ENCODE measurements at regions not wholly inside any gene's neighbourhood (a gene's known extent, or its start where the extent isn't known, plus 50 kb on each side); places are given as distances from the start of the nearest gene placed in this dataset.
"Not testable (repeated sequence)": the region's sequence is repeated elsewhere in the genome, so short reads cannot be mapped to it uniquely, and the experiment has no call there.

- no peak overlapping the region for H3K27ac ChIP-seq (ENCODE audit: low read depth in 2 of 2, low read length in 2 of 2)
- H3K27me3 ChIP-seq (ENCODE audit: control insufficient read depth in 2 of 2, insufficient read depth in 2 of 2, low read length in 2 of 2) = no peaks in the 10 kb centered on the region
- H3K4me1 ChIP-seq (ENCODE audit: control insufficient read depth in 2 of 2, insufficient read depth in 2 of 2, low read length in 2 of 2) = no peaks in the 10 kb centered on the region
- H3K9me3 ChIP-seq (ENCODE audit: control insufficient read depth in 2 of 2, low read length in 2 of 2) = peaks cover 0 to 2% of the 10 kb centered on the region in 2 donors
- no peak overlapping the region for H3K9ac ChIP-seq (ENCODE audit: low read depth in 1 of 2, low read length in 2 of 2)
- no peaks in the 10 kb centered on the region for H3K36me3 ChIP-seq (ENCODE audit: control insufficient read depth in 2 of 2, insufficient read depth in 2 of 2, low read length in 2 of 2)
- H3K4me3 ChIP-seq (ENCODE audit: low read length in 2 of 2) = no peak overlapping the region
These were observed 556.1 kb upstream of the SLITRK6 start for GRCh38 chr13:86355301-86355700.

DNA sequence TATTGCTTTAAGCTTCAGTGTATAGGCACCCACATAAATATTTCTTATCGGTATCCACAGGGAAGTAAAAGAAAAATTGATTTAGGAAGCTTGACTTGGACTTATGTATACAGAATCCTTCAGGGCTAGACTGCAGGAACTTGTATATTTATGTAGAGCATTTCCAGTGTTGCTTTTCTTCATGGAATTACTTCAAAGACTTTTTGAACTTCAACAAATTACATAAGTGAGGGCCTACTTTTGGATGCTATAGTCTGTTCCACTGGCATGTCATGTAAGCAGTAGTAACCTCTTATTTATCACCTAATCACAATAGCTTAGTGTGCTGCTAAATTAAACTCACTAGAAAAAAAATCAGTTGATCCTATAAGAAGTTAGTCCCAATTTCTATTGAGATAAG is 557.9 kb upstream of the SLITRK6 start:
- peaks cover 0 to 2% of the 10 kb centered on the region in 2 donors for H3K9me3 ChIP-seq (ENCODE audit: control insufficient read depth in 2 of 2, low read length in 2 of 2)

GRCh38 chr13:86363749-86364148 is 564.5 kb upstream of the SLITRK6 start:
- not testable (repeated sequence) for H3K36me3 ChIP-seq (ENCODE audit: control insufficient read depth in 2 of 2, insufficient read depth in 2 of 2, low read length in 2 of 2); H3K27me3 ChIP-seq (ENCODE audit: control insufficient read depth in 2 of 2, insufficient read depth in 2 of 2, low read length in 2 of 2); H3K27ac ChIP-seq (ENCODE audit: low read depth in 2 of 2, low read length in 2 of 2); H3K9me3 ChIP-seq (ENCODE audit: control insufficient read depth in 2 of 2, low read length in 2 of 2); H3K9ac ChIP-seq (ENCODE audit: low read depth in 1 of 2, low read length in 2 of 2); H3K4me3 ChIP-seq (ENCODE audit: low read length in 2 of 2); H3K4me1 ChIP-seq (ENCODE audit: control insufficient read depth in 2 of 2, insufficient read depth in 2 of 2, low read length in 2 of 2)

More for the DNA sequence above, 557.9 kb upstream of the SLITRK6 start:
- H3K9ac ChIP-seq (ENCODE audit: low read depth in 1 of 2, low read length in 2 of 2) = no peak overlapping the region
- H3K27me3 ChIP-seq (ENCODE audit: control insufficient read depth in 2 of 2, insufficient read depth in 2 of 2, low read length in 2 of 2) = no peaks in the 10 kb centered on the region
- H3K4me3 ChIP-seq (ENCODE audit: low read length in 2 of 2) = no peak overlapping the region
- H3K4me1 ChIP-seq (ENCODE audit: control insufficient read depth in 2 of 2, insufficient read depth in 2 of 2, low read length in 2 of 2) = no peaks in the 10 kb centered on the region
- H3K27ac ChIP-seq (ENCODE audit: low read depth in 2 of 2, low read length in 2 of 2) = no peak overlapping the region
- H3K36me3 ChIP-seq (ENCODE audit: control insufficient read depth in 2 of 2, insufficient read depth in 2 of 2, low read length in 2 of 2) = no peaks in the 10 kb centered on the region

- H3K36me3 ChIP-seq (ENCODE audit: control insufficient read depth in 2 of 2, insufficient read depth in 2 of 2, low read length in 2 of 2) = no peaks in the 10 kb centered on the region
- no peak overlapping the region for H3K9ac ChIP-seq (ENCODE audit: low read depth in 1 of 2, low read length in 2 of 2)
- peaks cover under 1 to 2% of the 10 kb centered on the region in 2 donors for H3K9me3 ChIP-seq (ENCODE audit: control insufficient read depth in 2 of 2, low read length in 2 of 2)
- no peak overlapping the region for H3K27ac ChIP-seq (ENCODE audit: low read depth in 2 of 2, low read length in 2 of 2)
- H3K4me1 ChIP-seq (ENCODE audit: control insufficient read depth in 2 of 2, insufficient read depth in 2 of 2, low read length in 2 of 2) = no peaks in the 10 kb centered on the region
- no peak overlapping the region for H3K4me3 ChIP-seq (ENCODE audit: low read length in 2 of 2)
- H3K27me3 ChIP-seq (ENCODE audit: control insufficient read depth in 2 of 2, insufficient read depth in 2 of 2, low read length in 2 of 2) = no peaks in the 10 kb centered on the region
These were observed 569.7 kb upstream of the SLITRK6 start for GRCh38 chr13:86368924-86369323.

GRCh38 chr13:86377451-86377850 is 578.2 kb upstream of the SLITRK6 start:
- H3K4me1 ChIP-seq (ENCODE audit: control insufficient read depth in 2 of 2, insufficient read depth in 2 of 2, low read length in 2 of 2) = no peaks in the 10 kb centered on the region
- no peaks in the 10 kb centered on the region for H3K27me3 ChIP-seq (ENCODE audit: control insufficient read depth in 2 of 2, insufficient read depth in 2 of 2, low read length in 2 of 2)
- no peak overlapping the region for H3K4me3 ChIP-seq (ENCODE audit: low read length in 2 of 2)
- H3K36me3 ChIP-seq (ENCODE audit: control insufficient read depth in 2 of 2, insufficient read depth in 2 of 2, low read length in 2 of 2) = no peaks in the 10 kb centered on the region
- H3K9ac ChIP-seq (ENCODE audit: low read depth in 1 of 2, low read length in 2 of 2) = no peak overlapping the region
- peaks cover 2 to 3% of the 10 kb centered on the region in 2 donors for H3K9me3 ChIP-seq (ENCODE audit: control insufficient read depth in 2 of 2, low read length in 2 of 2)
- no peak overlapping the region for H3K27ac ChIP-seq (ENCODE audit: low read depth in 2 of 2, low read length in 2 of 2)

DNA sequence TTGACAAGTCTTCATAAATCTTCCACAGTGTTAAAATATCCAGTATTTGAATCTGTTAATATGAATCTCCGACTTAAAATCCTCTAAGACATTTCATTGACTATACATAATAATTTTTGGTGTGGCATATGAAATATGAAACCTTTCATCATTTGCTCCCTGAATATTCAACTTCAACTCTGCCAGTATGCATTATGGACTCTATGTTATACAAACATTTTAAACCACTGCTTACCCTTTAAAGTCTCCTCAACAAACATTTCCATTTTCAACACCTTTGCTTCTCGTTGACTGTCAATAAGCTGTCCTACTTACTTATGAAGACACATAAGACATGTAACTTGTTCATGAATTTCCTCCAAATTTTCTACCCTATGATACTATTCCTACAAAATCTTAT is 579.4 kb upstream of the SLITRK6 start:
- Histone ChIP-seq H3K27ac (ENCODE audit: low read depth in 2 of 2, low read length in 2 of 2) (no peak overlapping the region), H3K4me1 (ENCODE audit: control insufficient read depth in 2 of 2, insufficient read depth in 2 of 2, low read length in 2 of 2) (no peaks in the 10 kb centered on the region), H3K9me3 (ENCODE audit: control insufficient read depth in 2 of 2, low read length in 2 of 2) (peaks cover 2 to 8% of the 10 kb centered on the region in 2 donors), H3K4me3 (ENCODE audit: low read length in 2 of 2) (no peak overlapping the region), H3K36me3 (ENCODE audit: control insufficient read depth in 2 of 2, insufficient read depth in 2 of 2, low read length in 2 of 2) (no peaks in the 10 kb centered on the region), H3K27me3 (ENCODE audit: control insufficient read depth in 2 of 2, insufficient read depth in 2 of 2, low read length in 2 of 2) (no peaks in the 10 kb centered on the region), H3K9ac (ENCODE audit: low read depth in 1 of 2, low read length in 2 of 2) (no peak overlapping the region)

GRCh38 chr13:86383151-86383550 is 583.9 kb upstream of the SLITRK6 start:
- Histone ChIP-seq H3K4me1 (ENCODE audit: control insufficient read depth in 2 of 2, insufficient read depth in 2 of 2, low read length in 2 of 2) (no peaks in the 10 kb centered on the region), H3K9me3 (ENCODE audit: control insufficient read depth in 2 of 2, low read length in 2 of 2) (peaks cover 0 to 5% of the 10 kb centered on the region in 2 donors), H3K4me3 (ENCODE audit: low read length in 2 of 2) (no peak overlapping the region), H3K27me3 (ENCODE audit: control insufficient read depth in 2 of 2, insufficient read depth in 2 of 2, low read length in 2 of 2) (no peaks in the 10 kb centered on the region), H3K27ac (ENCODE audit: low read depth in 2 of 2, low read length in 2 of 2) (no peak overlapping the region), H3K9ac (ENCODE audit: low read depth in 1 of 2, low read length in 2 of 2) (no peak overlapping the region), H3K36me3 (ENCODE audit: control insufficient read depth in 2 of 2, insufficient read depth in 2 of 2, low read length in 2 of 2) (no peaks in the 10 kb centered on the region)

DNA sequence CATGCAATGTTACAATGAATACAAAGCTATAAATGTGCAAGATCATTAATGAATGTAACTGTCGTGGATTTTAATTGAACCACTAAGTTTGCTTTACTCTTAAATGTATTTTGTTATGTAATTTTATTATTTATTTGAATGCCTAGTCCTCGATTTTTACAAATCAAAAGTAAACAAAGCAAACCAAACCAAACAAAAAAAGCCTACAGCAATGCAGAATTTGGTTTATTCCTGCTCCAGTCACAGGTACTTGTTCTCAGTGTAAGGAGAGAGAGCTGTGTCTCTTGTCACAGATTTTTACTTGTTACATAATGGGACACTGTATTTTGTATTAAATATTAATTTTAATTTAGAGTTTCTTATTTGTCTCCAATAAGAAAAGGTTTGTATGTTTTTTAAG is 584.3 kb upstream of the SLITRK6 start:
- H3K27ac ChIP-seq (ENCODE audit: low read depth in 2 of 2, low read length in 2 of 2) = no peak overlapping the region
- H3K36me3 ChIP-seq (ENCODE audit: control insufficient read depth in 2 of 2, insufficient read depth in 2 of 2, low read length in 2 of 2) = no peaks in the 10 kb centered on the region
- peaks cover 0 to 5% of the 10 kb centered on the region in 2 donors for H3K9me3 ChIP-seq (ENCODE audit: control insufficient read depth in 2 of 2, low read length in 2 of 2)
- no peak overlapping the region for H3K4me3 ChIP-seq (ENCODE audit: low read length in 2 of 2)
- H3K4me1 ChIP-seq (ENCODE audit: control insufficient read depth in 2 of 2, insufficient read depth in 2 of 2, low read length in 2 of 2) = no peaks in the 10 kb centered on the region
- H3K27me3 ChIP-seq (ENCODE audit: control insufficient read depth in 2 of 2, insufficient read depth in 2 of 2, low read length in 2 of 2) = no peaks in the 10 kb centered on the region
- H3K9ac ChIP-seq (ENCODE audit: low read depth in 1 of 2, low read length in 2 of 2) = no peak overlapping the region

DNA sequence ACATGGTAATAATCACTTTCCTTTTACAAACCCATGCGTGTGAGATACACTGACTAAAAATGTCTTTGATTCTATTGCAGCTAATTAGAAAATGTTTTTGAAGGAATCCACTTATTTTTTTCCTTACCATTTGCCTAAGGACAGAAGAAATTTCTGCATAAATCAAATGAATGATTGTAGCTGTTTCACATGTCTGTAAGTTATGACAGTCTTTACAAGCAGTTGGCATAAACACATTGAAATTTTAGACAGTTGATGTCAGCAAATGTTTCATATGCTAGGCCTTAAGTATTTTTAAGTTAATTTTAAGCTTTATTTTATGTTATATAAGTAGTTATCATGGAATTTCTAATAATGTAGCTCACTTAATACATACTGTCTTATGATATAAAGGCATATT is 598.4 kb upstream of the SLITRK6 start:
- Histone ChIP-seq H3K9me3 (ENCODE audit: control insufficient read depth in 2 of 2, low read length in 2 of 2) (no peaks in the 10 kb centered on the region), H3K27ac (ENCODE audit: low read depth in 2 of 2, low read length in 2 of 2) (no peak overlapping the region), H3K9ac (ENCODE audit: low read depth in 1 of 2, low read length in 2 of 2) (no peak overlapping the region), H3K4me3 (ENCODE audit: low read length in 2 of 2) (no peak overlapping the region), H3K36me3 (ENCODE audit: control insufficient read depth in 2 of 2, insufficient read depth in 2 of 2, low read length in 2 of 2) (no peaks in the 10 kb centered on the region), H3K27me3 (ENCODE audit: control insufficient read depth in 2 of 2, insufficient read depth in 2 of 2, low read length in 2 of 2) (no peaks in the 10 kb centered on the region), H3K4me1 (ENCODE audit: control insufficient read depth in 2 of 2, insufficient read depth in 2 of 2, low read length in 2 of 2) (no peaks in the 10 kb centered on the region)

- H3K27me3 ChIP-seq (ENCODE audit: control insufficient read depth in 2 of 2, insufficient read depth in 2 of 2, low read length in 2 of 2) = no peaks in the 10 kb centered on the region
- no peaks in the 10 kb centered on the region for H3K4me1 ChIP-seq (ENCODE audit: control insufficient read depth in 2 of 2, insufficient read depth in 2 of 2, low read length in 2 of 2)
- H3K4me3 ChIP-seq (ENCODE audit: low read length in 2 of 2) = no peak overlapping the region
- H3K27ac ChIP-seq (ENCODE audit: low read depth in 2 of 2, low read length in 2 of 2) = no peak overlapping the region
- H3K36me3 ChIP-seq (ENCODE audit: control insufficient read depth in 2 of 2, insufficient read depth in 2 of 2, low read length in 2 of 2) = no peaks in the 10 kb centered on the region
- H3K9ac ChIP-seq (ENCODE audit: low read depth in 1 of 2, low read length in 2 of 2) = no peak overlapping the region
- H3K9me3 ChIP-seq (ENCODE audit: control insufficient read depth in 2 of 2, low read length in 2 of 2) = peaks cover 0 to 2% of the 10 kb centered on the region in 2 donors
These were observed 600.4 kb upstream of the SLITRK6 start for GRCh38 chr13:86399572-86399971.

GRCh38 chr13:86402500-86402899 is 603.3 kb upstream of the SLITRK6 start:
- H3K27ac ChIP-seq (ENCODE audit: low read depth in 2 of 2, low read length in 2 of 2) = no peak overlapping the region
- no peaks in the 10 kb centered on the region for H3K27me3 ChIP-seq (ENCODE audit: control insufficient read depth in 2 of 2, insufficient read depth in 2 of 2, low read length in 2 of 2)
- H3K9me3 ChIP-seq (ENCODE audit: control insufficient read depth in 2 of 2, low read length in 2 of 2) = peaks cover 0 to 2% of the 10 kb centered on the region in 2 donors
- no peak overlapping the region for H3K4me3 ChIP-seq (ENCODE audit: low read length in 2 of 2)
- H3K4me1 ChIP-seq (ENCODE audit: control insufficient read depth in 2 of 2, insufficient read depth in 2 of 2, low read length in 2 of 2) = no peaks in the 10 kb centered on the region
- H3K9ac ChIP-seq (ENCODE audit: low read depth in 1 of 2, low read length in 2 of 2) = no peak overlapping the region
- no peaks in the 10 kb centered on the region for H3K36me3 ChIP-seq (ENCODE audit: control insufficient read depth in 2 of 2, insufficient read depth in 2 of 2, low read length in 2 of 2)
